Endothelial cell (in vitro differentiated cells): ENCODE measurements at regions not wholly inside any gene's neighbourhood (a gene's known extent, or its start where the extent isn't known, plus 50 kb on each side); places are given as distances from the start of the nearest gene placed in this dataset.

Experiments used
- DNase-seq: peaks from one replicate; pipeline ENCODE4 v3.0.0; 2021; ENCODE audit warnings: low spot score
- H3K27ac Mint-ChIP-seq: one replicate; pipeline ENCODE4 v1.8.0; 2021; ENCODE audit warnings: mixed read lengths, inconsistent platforms; ENCODE audit not compliant: unreplicated experiment
- H3K27me3 Mint-ChIP-seq: one replicate; pipeline ENCODE4 v1.8.0; 2021; ENCODE audit warnings: mild to moderate bottlenecking, moderate library complexity, mixed read lengths, inconsistent platforms; ENCODE audit not compliant: unreplicated experiment
- H3K36me3 Mint-ChIP-seq: one replicate; pipeline ENCODE4 v1.8.0; 2021; ENCODE audit warnings: mild to moderate bottlenecking, low read depth, mixed read lengths, inconsistent platforms; ENCODE audit not compliant: unreplicated experiment
- H3K4me1 Mint-ChIP-seq: one replicate; pipeline ENCODE4 v1.8.0; 2021; ENCODE audit warnings: mild to moderate bottlenecking, mixed read lengths, inconsistent platforms; ENCODE audit not compliant: unreplicated experiment
- H3K4me3 Mint-ChIP-seq: one replicate; pipeline ENCODE4 v1.8.0; 2021; ENCODE audit warnings: mild to moderate bottlenecking, mixed read lengths, inconsistent platforms; ENCODE audit not compliant: unreplicated experiment
- H3K9me3 Mint-ChIP-seq: one replicate; pipeline ENCODE4 v1.8.0; 2021; ENCODE audit warnings: mixed read lengths, inconsistent platforms; ENCODE audit not compliant: unreplicated experiment
- TF ChIP-seq, protein P1 (sequence below): fragments of 200-600 bp; sonication (generic); IDR thresholded peaks from one replicate; pipeline ENCODE4 v1.5.0; 2021; ENCODE audit warnings: antibody characterized with exemption; ENCODE audit not compliant: unreplicated experiment

DNA sequence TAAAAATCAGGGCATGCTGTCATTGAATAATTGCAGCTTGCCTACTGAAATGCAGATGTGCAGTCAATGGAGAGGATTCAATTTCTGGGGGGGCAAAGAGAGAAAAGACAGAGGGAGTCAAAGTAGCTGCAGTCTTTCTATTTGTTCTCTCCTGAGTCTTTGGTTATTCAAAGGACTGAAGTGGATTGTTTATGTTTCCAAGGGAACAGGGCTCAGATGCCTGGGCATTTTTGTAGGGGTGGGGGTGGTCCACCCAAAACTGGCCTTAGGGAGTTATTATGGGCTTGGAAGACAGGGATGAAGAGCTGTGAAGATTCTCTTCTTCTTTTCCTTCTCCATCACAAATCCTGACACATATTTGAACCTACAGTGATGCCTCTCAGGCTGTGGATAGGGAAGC, 408.8 kb upstream of the DAB1 start:
- Mint-ChIP-seq H3K27me3 (peaks cover 2% of the 10 kb centered on the region), H3K4me1 (no peaks in the 10 kb centered on the region), H3K27ac (no peak overlapping the region), H3K36me3 (no peaks in the 10 kb centered on the region), H3K9me3 (no peaks in the 10 kb centered on the region), H3K4me3 (no peak overlapping the region)
- DNase-seq: no peak
- TF ChIP-seq, protein P1, sequence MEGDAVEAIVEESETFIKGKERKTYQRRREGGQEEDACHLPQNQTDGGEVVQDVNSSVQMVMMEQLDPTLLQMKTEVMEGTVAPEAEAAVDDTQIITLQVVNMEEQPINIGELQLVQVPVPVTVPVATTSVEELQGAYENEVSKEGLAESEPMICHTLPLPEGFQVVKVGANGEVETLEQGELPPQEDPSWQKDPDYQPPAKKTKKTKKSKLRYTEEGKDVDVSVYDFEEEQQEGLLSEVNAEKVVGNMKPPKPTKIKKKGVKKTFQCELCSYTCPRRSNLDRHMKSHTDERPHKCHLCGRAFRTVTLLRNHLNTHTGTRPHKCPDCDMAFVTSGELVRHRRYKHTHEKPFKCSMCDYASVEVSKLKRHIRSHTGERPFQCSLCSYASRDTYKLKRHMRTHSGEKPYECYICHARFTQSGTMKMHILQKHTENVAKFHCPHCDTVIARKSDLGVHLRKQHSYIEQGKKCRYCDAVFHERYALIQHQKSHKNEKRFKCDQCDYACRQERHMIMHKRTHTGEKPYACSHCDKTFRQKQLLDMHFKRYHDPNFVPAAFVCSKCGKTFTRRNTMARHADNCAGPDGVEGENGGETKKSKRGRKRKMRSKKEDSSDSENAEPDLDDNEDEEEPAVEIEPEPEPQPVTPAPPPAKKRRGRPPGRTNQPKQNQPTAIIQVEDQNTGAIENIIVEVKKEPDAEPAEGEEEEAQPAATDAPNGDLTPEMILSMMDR: no peak

- Mint-ChIP-seq H3K27ac (no peak overlapping the region), H3K9me3 (no peaks in the 10 kb centered on the region), H3K4me1 (no peaks in the 10 kb centered on the region), H3K36me3 (no peaks in the 10 kb centered on the region), H3K4me3 (no peak overlapping the region), H3K27me3 (peaks cover 2% of the 10 kb centered on the region)
- DNase-seq: no peak
- TF ChIP-seq, protein P1: no peak
These were observed 407.8 kb upstream of the DAB1 start for GRCh38 chr1:57831624-57832023.

- Mint-ChIP-seq H3K27me3 (peaks cover 3% of the 10 kb centered on the region), H3K27ac (no peak overlapping the region), H3K36me3 (no peaks in the 10 kb centered on the region)
These were observed 402.7 kb upstream of the DAB1 start for GRCh38 chr1:57826535-57826934.

GRCh38 chr1:57824535-57824934, 400.7 kb upstream of the DAB1 start:
- TF ChIP-seq, protein P1: no peak
- Mint-ChIP-seq H3K9me3 (no peaks in the 10 kb centered on the region), H3K4me1 (no peaks in the 10 kb centered on the region), H3K27me3 (peaks cover 3% of the 10 kb centered on the region), H3K4me3 (no peak overlapping the region), H3K36me3 (no peaks in the 10 kb centered on the region), H3K27ac (no peak overlapping the region)
- DNase-seq: no peak

More at GRCh38 chr1:57826535-57826934, 402.7 kb upstream of the DAB1 start:
- no peak for DNase-seq
- TF ChIP-seq, protein P1: no peak
- no peaks in the 10 kb centered on the region for H3K4me1 Mint-ChIP-seq
- no peaks in the 10 kb centered on the region for H3K9me3 Mint-ChIP-seq
- no peak overlapping the region for H3K4me3 Mint-ChIP-seq

GRCh38 chr1:57820356-57821095, 396.7 kb upstream of the DAB1 start:
- Mint-ChIP-seq H3K27me3 (peaks cover 2% of the 10 kb centered on the region), H3K4me1 (no peaks in the 10 kb centered on the region), H3K27ac (no peak overlapping the region), H3K9me3 (no peaks in the 10 kb centered on the region), H3K36me3 (no peaks in the 10 kb centered on the region), H3K4me3 (no peak overlapping the region)
- TF ChIP-seq, protein P1: no peak
- no peak for DNase-seq
